ENCODE measurements at regions not wholly inside any gene's neighbourhood (a gene's known extent, or its start where the extent isn't known, plus 50 kb on each side); places are given as distances from the start of the nearest gene placed in this dataset.

DNA sequence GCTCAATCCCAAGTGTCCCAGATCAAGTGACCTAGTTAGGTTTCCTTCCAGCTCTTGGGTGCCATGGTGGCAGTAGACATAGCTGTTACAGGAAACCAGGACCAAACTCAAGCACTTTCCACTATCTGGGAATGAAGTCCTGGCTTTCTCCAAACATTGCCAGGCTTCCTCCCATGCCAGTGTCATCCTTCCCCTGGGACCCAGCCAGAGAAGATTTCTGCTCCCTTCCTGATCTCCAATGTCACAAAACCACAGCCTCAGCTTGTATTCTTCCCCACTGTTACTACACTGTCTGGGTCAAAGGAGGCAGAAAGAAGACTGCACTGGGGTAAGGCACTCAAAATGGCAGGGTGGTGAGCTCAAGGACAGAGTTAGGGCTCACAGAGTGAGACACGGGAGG is 347.1 kb downstream of the TNS1 start:
- Histone ChIP-seq H3K27me3 (ENCODE audit: control insufficient read depth, insufficient read depth, low read length) (peaks cover 10% of the 10 kb centered on the region), H3K36me3 (ENCODE audit: control insufficient read depth, insufficient read depth, low read length) (no peaks in the 10 kb centered on the region), H3K4me3 (ENCODE audit: low read depth, low read length) (no peak overlapping the region)
- no peak for FAIRE-seq
- no peak for DNase-seq (ENCODE audit: low read depth)
- TF ChIP-seq CTCF (IDR thresholded peaks at IDR 0.05; ENCODE audit: insufficient read depth, low read length, severe bottlenecking), result no peak

DNA sequence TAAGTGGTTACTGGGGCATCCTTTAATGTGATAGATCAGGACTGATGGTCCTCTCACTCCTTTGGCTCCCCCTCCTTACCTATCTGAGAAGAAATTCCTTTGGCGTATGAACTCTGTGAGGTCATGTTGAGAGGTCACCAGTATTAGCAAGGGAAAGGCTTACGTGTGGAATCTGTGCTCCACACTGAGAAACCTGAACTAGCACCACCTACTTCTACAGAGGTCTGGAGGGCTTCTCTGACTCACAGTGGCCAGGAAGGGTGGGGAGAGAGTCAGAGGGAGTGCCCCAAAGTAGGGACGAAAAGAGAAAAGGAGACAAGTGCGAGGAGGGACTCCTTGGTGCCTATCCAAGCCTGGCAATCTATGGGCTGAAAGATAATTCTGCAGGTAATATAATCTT is 348.6 kb downstream of the TNS1 start:
- TF ChIP-seq CTCF (IDR thresholded peaks at IDR 0.05; ENCODE audit: insufficient read depth, low read length, severe bottlenecking), result no peak
- DNase-seq (ENCODE audit: low read depth) (peak; percentile 23), FAIRE-seq (peak; percentile 43)
- no peaks in the 10 kb centered on the region for H3K36me3 ChIP-seq (ENCODE audit: control insufficient read depth, insufficient read depth, low read length)
- peaks cover 10% of the 10 kb centered on the region for H3K27me3 ChIP-seq (ENCODE audit: control insufficient read depth, insufficient read depth, low read length)
- H3K4me3 ChIP-seq (ENCODE audit: low read depth, low read length), result no peak overlapping the region

- Histone ChIP-seq H3K27me3 (ENCODE audit: control insufficient read depth, insufficient read depth, low read length) (peaks cover 6% of the 10 kb centered on the region), H3K36me3 (ENCODE audit: control insufficient read depth, insufficient read depth, low read length) (no peaks in the 10 kb centered on the region), H3K4me3 (ENCODE audit: low read depth, low read length) (no peak overlapping the region)
- DNase-seq (ENCODE audit: low read depth) (peak; percentile 84), FAIRE-seq (peak; percentile 83)
- TF ChIP-seq CTCF (IDR thresholded peaks at IDR 0.05; ENCODE audit: insufficient read depth, low read length, severe bottlenecking), result no peak
Observed at GRCh38 chr2:217652761-217653639, 349.8 kb downstream of the TNS1 start.

- Histone ChIP-seq H3K27me3 (ENCODE audit: control insufficient read depth, insufficient read depth, low read length) (no peaks in the 10 kb centered on the region), H3K4me3 (ENCODE audit: low read depth, low read length) (no peak overlapping the region), H3K36me3 (ENCODE audit: control insufficient read depth, insufficient read depth, low read length) (no peaks in the 10 kb centered on the region)
- TF ChIP-seq CTCF (IDR thresholded peaks at IDR 0.05; ENCODE audit: insufficient read depth, low read length, severe bottlenecking), result peak; percentile 88
- FAIRE-seq (no peak), DNase-seq (ENCODE audit: low read depth) (peak; percentile 62)
Observed at GRCh38 chr2:217650716-217651360, 352.0 kb downstream of the TNS1 start.

DNA sequence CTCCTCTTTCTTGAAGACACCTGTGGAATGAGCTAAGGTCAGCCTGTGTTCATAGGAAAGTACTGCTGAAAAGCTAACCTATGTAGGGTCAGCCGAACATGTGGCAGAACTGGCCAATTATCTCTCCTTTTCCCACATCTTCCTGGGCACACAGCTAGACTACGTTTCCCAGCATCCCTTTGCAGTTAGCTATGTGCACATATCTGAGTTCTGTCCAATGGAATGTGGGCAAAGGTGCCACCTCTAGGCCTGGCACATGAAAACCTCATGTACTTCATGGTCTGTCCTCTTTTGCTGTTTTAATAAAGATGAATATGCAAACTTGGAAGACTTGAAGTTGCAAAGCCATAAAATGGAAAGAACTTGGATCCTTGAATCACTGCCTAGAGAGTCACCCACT is 352.6 kb downstream of the TNS1 start:
- FAIRE-seq (no peak), DNase-seq (ENCODE audit: low read depth) (no peak)
- no peak for TF ChIP-seq CTCF (IDR thresholded peaks at IDR 0.05; ENCODE audit: insufficient read depth, low read length, severe bottlenecking)
- no peaks in the 10 kb centered on the region for H3K27me3 ChIP-seq (ENCODE audit: control insufficient read depth, insufficient read depth, low read length)
- H3K4me3 ChIP-seq (ENCODE audit: low read depth, low read length), result no peak overlapping the region
- no peaks in the 10 kb centered on the region for H3K36me3 ChIP-seq (ENCODE audit: control insufficient read depth, insufficient read depth, low read length)

Data from bronchial epithelial cell (primary cell).